HG02763 (cell line): ENCODE measurements at regions not wholly inside any gene's neighbourhood (a gene's known extent, or its start where the extent isn't known, plus 50 kb on each side); places are given as distances from the start of the nearest gene placed in this dataset.

Source experiments
- ATAC-seq: cut with Tn5 transposase; IDR thresholded peaks from one replicate; pipeline ENCODE4 v1.9.1; 2021; ENCODE audit warnings: mild to moderate bottlenecking, moderate library complexity; ENCODE audit not compliant: unreplicated experiment

GRCh38 chr16:86984991-86985647 lies 332.1 kb downstream of the C16orf95 start:
- no peak for ATAC-seq

GRCh38 chr16:86985648-86986015 lies 331.6 kb downstream of the C16orf95 start:
- no peak for ATAC-seq

- no peak for ATAC-seq
Observed at GRCh38 chr16:86986136-86986535, 331.1 kb downstream of the C16orf95 start.

- no peak for ATAC-seq
Observed at GRCh38 chr16:86986809-86987487, 330.2 kb downstream of the C16orf95 start.

- no peak for ATAC-seq
Observed at GRCh38 chr16:86987746-86988670, 329.2 kb downstream of the C16orf95 start.

GRCh38 chr16:86988920-86989696 lies 328.1 kb downstream of the C16orf95 start:
- no peak for ATAC-seq

GRCh38 chr16:86990451-86990850 lies 326.7 kb downstream of the C16orf95 start:
- no peak for ATAC-seq

- ATAC-seq, result no peak
Observed at GRCh38 chr16:86991679-86992078, 325.5 kb downstream of the C16orf95 start.

GRCh38 chr16:86992587-86992986 lies 324.6 kb downstream of the C16orf95 start:
- no peak for ATAC-seq

- no peak for ATAC-seq
Observed at GRCh38 chr16:86993426-86994110, 323.6 kb downstream of the C16orf95 start.

GRCh38 chr16:86994215-86994614 lies 323.0 kb downstream of the C16orf95 start:
- ATAC-seq, result no peak

GRCh38 chr16:86994651-86995171 lies 322.5 kb downstream of the C16orf95 start:
- ATAC-seq, result no peak

GRCh38 chr16:86995456-86995855 lies 321.7 kb downstream of the C16orf95 start:
- ATAC-seq, result no peak

GRCh38 chr16:86996081-86996480 lies 321.1 kb downstream of the C16orf95 start:
- no peak for ATAC-seq

- ATAC-seq, result no peak
Observed at GRCh38 chr16:86997058-86997457, 320.1 kb downstream of the C16orf95 start.

GRCh38 chr16:86998196-86999001 lies 318.8 kb downstream of the C16orf95 start:
- no peak for ATAC-seq

GRCh38 chr16:87000001-87000400 lies 317.2 kb downstream of the C16orf95 start:
- no peak for ATAC-seq

- ATAC-seq, result no peak
Observed at GRCh38 chr16:87002717-87003413, 314.3 kb downstream of the C16orf95 start.

GRCh38 chr16:87003414-87003755 lies 313.8 kb downstream of the C16orf95 start:
- no peak for ATAC-seq
